HG03521 (cell line): ENCODE measurements at regions not wholly inside any gene's neighbourhood (a gene's known extent, or its start where the extent isn't known, plus 50 kb on each side); places are given as distances from the start of the nearest gene placed in this dataset.
"Not testable (repeated sequence)": the region's sequence is repeated elsewhere in the genome, so short reads cannot be mapped to it uniquely, and the experiment has no call there.

Experiments used
- ATAC-seq: cut with Tn5 transposase; IDR thresholded peaks from one replicate; pipeline ENCODE4 v1.9.1; 2021; ENCODE audit warnings: mild to moderate bottlenecking, moderate library complexity; ENCODE audit not compliant: unreplicated experiment

DNA sequence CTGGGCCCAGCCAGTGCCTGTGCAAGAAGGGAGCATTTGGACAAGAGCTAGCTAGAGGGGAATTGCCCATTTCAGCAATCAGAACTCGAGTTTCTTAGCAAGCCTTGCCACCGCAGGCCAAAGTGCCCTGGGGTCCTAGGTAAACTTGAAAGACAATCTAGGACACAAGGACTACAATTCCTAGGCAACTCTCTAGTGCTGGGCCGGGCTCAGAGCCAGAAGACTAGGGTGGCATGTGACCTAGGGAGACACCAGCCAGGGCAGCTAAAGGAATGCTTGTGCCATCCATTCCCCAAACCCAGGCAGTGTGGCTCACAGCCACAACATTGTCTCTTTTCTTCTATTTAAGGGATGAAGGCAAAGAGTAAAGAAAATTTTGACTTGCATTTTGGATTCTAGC lies 205.0 kb downstream of the BMP4 start:
- no peak for ATAC-seq

DNA sequence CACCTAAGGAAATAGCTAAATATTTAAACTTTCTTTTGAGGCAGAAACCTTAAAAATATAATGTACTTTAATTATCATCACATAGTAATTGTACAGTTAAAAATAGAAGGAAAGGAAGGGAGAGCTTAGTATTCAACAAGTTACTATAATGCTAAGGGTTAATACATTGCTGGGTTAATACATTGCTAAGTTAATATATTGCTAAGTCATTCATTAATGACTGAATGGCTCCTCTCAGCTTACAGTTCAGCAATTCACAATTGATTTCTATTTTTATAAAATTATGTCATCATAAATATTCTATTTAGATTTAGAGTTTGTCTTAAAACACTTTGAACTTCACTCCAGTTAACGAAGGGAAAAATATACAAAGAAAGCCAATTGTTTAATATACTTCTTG lies 207.9 kb downstream of the BMP4 start:
- no peak for ATAC-seq

DNA sequence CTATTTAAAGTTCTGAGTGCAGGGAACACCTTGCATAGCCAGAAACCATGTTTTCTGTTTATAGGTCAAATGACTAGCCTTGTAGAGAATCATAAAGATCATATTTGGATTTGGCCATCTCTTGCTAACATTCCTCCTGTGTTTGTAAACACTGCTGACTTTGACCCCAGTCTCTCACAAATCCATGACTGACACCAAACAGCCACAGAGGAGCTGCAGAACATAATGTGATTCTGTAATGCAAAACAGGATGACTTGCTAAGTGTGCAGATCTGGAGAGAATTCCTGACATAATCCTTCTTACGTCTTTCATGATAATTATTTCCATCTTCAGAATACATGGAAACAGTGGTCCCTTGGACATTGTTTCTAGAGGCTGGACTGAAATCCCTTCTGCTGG lies 211.8 kb downstream of the BMP4 start:
- no peak for ATAC-seq

DNA sequence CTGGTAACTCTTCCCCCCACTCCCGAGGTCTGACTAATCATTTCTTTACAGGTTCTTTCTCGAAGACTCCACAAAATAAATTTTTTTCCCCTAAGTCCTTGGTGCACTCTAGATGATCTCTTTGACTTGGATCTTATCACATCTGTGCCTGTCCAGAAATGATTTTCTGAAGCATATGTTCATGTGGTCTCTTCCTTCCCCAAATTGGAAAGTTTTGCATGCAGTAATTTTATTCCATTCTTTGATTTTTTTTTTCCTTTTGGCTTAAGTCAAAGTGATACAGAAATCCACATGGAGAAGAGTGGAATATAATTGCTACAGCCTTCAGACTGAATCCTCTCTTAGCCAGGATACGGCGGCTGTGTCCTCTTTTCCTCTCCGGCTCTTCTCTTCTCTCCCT lies 213.3 kb downstream of the BMP4 start:
- ATAC-seq: no peak

DNA sequence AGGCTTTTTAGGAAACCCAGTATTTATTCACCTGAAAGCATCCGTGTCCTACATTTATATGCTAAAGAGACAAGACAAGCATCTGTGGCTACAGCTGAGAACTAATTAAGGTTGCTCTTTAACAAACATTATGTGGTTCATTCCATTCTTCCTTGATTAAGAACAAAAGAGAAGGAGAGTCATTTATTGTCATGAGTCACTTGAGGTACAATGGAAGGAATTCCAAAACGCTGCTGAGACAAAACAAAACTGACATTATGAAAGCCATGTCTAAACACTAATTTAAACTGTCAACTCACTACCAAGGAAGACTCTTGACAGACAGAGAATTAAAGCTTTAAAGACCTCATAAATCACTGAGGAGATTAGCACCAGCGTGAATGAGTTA lies 214.4 kb downstream of the BMP4 start:
- no peak for ATAC-seq

DNA sequence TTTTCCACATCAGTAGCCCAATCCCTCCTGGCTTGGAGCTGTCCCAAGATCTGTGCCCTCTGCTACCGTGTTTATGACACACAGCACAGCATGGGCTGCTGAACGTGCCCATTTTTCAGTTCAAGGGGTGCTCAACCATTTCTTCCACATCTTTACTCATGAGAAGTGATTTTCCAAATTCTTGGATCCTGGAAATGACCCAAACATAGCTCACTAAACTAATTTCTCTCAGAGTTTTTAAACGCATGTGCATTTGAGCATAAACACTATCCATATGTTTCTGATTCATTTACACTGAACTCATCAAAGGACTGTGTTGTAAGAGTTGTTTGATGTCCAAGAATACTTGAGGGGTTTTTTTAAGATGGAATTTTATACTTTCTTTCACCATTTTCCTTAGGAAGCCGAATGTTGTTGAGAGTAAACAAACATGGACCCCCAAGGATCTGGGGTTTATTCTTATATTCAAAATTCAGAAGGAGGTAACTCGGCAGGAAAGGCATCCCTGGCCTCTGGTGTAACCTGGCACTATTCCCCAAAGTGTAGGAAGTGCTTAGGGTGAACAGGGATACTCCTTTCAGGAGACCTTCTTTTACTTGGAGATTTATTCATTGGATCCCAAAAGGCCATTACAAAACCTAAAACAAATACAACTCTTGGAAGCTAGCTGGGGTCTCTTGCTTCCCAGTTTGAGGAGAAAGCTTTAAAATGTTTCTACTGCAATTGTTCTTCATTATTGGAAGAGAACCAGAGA lies 215.0 kb downstream of the BMP4 start:
- no peak for ATAC-seq

DNA sequence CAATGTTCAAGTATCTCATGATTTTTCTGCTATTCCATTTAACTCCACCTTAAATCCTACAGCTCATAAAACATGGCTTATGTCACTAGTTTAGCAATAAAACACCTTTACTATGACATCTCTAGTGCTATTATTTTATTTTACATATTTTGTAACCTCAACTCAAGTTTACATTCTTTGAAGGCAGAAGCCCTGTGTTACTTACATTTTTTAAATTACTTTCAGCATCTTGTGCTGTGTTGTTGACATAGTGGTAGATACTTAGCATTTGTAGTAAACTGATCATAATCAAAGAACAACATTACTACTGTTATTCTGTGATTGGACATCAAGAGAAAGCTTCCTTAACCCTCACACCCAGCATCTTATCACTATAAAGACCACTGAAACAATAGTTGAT lies 216.1 kb downstream of the BMP4 start:
- no peak for ATAC-seq

DNA sequence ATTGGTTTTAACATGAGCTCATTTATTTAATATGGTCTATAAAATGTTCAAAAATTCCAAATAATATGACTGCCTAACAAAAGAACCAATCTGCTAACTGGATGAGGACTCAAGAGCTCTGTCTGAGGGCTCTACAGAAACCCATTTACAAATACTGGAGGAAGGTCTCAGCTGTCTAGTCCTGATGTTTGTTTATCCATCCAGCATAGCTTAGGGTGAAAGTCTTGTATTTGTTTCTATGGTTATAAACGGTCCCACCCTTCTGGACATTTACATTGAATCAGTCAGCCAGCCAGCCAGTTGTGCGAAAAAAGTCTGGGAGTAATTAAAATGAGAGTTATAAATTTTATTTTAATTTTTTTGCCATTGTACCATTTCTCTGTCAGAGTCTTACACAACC lies 220.7 kb downstream of the BMP4 start:
- ATAC-seq: no peak

DNA sequence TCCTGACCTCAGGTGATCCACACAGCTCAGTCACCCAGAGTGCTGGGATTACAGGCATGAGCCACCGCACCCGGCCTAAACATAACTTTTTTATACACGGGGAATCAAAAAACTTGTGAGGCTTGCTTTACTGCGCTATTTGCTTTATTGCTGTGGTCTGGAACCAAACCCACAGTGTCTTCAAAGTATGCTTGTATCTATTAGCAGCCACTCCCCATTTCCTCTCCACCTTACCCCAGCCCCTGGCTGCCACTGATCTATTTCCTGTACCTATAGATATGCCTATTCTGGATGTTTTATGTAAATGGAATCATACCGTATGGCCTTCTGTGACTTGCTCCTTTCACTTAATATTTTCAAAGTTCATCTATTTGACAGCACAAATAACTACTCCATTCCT lies 233.4 kb downstream of the BMP4 start:
- no peak for ATAC-seq

DNA sequence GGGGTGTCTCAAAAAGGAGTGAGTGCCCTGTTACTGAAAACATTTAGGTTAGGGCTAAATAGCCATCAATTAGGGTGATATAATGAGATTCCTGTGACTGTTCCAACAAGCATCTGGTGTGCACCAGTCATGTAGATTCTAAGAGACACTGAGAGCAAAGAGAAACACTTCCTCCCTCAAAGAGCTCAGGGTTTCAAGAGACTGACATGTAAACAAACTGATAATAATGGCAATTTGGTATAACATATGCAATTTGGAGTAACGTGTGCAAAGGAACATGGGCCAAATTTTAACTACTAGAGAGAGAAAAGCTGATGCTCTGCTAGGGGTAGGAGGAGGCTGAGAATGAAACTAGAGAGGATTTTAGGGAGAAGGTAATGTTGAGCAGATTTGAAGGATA lies 237.1 kb downstream of the BMP4 start:
- ATAC-seq: no peak

DNA sequence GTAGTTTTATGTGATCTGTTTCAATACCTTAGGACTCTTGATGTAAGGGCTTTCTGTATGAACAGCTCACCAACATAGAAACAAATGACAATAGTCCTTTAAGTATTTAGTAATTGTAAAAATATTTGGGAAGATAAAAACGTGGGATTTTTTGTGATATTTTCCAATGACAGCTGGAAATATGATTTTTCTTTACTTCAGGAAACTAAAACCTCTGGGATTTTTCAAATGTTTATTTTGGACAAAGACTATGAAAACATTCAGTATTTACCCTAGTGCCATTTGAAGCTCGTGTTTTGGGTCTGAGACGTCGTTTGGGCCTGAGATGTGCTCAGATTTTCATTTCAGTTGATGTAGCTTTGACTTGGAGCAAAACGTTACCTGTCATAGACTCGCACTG lies 240.0 kb downstream of the BMP4 start:
- ATAC-seq: no peak

DNA sequence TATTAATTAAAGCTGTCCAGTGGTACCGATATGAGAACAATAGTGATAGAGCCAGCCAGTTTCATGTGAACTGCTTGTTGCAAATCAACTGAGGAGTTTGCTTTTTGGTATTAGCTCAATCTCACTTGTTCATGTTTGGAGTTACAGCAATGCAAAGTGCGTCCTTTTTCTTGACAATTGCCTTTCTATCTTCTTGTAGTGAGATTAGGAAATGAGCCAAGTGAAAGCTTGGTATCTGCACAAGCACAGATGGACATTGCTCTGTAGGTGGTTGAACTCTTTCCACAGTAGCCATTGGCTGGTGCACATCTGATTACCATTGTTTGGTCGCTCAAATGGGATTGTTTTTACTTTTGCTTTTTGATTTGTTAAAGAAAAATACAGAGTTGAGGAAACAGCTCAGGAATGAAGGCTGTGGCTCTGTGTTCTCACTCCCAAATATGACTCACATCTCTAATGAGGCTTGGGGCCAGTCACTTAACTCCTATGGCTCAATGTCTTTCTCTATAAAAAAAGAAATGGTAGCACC lies 241.4 kb downstream of the BMP4 start:
- no peak for ATAC-seq

DNA sequence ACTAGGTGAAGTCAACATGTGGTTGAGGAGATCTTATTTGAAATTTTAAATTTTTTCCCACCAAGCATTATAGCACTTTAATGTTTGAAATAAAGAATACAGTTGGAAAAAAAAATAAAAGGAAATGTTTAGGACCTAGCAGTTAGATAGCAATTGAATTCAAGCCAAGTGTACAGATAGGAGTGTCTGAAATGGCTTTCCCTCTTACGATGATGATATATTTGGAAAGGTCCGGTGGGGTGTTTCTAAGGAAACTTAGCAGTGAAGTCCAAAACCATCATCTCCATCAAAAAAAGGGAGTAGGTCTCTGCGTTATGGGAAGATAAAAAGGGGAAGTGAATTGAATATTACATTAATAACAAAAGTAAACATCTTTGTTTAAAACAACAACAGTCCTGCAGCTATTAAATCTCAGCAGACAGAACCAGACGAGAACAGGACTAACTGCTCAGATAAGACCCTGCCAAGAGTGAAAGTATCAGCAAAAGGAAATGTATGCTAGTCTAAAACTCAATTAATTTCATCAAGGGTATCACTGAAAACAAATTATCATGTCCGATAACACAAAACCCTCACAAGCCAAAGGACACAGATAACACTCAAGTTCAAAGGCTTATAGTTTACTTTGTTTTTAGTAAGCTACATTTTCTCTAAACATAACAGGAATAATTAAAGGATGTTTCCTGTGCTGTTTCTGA lies 242.0 kb downstream of the BMP4 start:
- ATAC-seq: no peak

DNA sequence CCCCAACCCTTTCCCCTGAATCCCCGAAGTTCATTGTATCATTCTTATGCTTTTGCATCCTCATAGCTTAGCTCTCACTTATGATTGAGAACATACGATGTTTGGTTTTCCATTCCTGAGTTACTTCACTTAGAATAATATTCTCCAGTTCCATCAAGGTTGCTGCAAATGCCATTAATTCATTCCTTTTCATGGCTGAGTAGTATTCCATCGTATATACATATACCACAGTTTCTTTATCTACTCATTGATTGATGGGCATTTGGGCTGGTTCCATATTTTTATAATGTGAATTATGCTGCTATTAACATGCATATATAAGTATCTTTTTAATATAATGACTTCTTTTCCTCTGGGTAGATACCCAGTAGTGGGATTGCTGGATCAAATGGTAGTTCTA lies 243.7 kb downstream of the BMP4 start:
- ATAC-seq: not testable (repeated sequence)

DNA sequence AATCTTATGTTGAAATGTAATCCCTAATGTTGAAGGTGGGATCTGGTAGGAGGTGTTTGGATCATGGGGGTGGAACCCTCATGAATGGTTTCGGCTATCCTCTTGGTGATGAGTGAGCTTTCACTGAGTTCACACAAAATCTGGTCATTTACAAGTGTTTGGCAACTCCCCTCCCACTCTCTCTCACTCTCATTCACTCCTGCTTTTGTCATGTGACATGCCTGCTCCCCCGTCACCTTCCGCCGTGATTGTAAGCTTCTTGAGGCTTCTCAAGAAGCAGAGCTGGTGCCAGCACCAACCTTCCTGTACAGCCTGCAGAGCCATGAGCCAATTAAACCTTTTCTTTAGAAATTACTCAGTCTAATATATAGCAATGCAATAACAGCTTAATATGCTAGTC lies 245.4 kb downstream of the BMP4 start:
- ATAC-seq: no peak

DNA sequence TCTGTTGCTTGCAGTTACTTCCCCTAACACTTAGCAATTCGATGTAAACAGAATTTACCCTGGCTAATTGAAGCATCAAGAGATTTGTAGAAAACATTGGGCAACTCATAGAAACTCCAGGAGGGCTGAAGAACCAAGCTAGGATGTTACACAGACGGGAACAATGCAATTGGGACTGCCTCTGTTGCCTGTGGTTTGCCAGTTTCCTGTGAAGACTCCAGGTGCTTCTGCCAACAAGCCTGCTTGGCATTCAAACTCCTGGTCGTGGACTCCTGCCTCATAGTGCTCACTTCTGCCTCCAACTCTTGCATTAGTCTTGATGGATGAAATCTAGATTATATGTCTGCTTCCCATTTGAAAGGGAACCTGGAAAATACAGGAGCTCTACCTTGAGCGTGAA lies 246.0 kb downstream of the BMP4 start:
- no peak for ATAC-seq

DNA sequence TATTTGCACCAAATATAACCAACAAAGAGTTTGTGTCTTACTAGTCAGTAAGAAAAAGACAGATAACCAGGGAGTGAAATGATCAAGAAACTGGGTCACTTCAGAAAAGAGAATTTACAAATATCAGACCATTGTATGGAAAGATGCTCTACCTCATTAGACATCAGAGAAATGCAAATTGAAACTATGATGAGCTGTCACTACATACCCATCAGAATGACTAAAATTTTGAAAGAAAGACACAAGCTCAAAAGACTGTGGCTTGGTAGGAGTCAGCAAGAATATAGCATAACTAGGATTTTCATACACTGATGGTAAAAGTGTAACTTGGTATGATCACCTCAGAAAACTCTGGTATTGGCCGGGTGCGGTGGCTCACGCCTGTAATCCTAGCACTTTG lies 247.2 kb downstream of the BMP4 start:
- ATAC-seq: no peak

DNA sequence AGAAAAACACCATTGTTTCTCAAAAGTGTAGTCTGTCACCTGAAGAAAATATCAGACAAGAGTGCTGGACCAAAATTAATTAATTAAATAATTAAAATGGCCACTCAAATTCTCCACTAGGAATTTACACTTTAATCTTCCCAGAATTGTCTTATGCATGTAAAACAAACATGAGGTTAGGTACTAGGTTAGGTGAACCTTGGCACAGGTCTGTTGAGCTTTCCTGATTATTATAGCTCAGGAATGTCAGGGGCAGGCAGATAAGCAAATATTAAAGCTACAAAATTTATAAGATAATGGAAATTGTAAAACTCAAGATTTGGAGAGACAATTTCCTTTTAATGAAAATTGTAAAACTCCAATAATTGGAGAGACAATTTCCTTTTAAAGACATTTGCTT lies 253.2 kb downstream of the BMP4 start:
- no peak for ATAC-seq

DNA sequence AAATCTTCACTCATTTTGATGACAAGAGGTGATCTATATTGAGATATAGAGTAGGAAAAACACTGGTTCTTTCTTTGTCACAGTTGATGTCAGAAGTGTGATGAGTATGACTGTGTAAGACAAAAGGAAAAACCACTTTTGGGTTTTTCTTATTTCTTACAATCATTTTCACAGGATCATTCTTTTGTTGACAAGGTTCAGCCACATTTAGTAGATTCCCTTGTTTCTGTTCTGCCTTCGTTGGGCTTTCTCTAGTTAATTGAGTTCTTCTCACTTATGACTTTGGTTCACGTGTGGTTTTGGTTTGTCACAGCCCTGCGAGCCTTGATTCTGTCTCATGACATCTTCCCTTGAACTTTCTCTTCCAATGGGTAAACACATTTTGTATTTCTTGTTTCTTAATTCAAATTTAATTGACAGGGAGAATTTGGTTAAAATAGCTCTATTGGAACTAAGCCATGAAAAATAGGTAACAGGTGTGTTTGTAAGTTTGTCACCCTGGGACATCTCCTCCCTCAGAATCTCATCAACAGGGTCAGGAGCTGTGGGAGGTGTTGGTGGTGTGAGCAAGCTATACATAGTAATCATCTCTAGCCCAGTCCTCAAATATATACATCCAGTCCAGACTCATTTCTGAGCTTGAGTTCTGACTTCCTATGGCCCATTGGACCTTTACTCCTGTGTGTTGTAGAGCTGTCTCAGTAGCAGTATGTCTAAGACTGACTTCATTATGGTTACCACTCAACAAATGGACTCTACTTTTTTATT lies 255.3 kb downstream of the BMP4 start:
- ATAC-seq: no peak

DNA sequence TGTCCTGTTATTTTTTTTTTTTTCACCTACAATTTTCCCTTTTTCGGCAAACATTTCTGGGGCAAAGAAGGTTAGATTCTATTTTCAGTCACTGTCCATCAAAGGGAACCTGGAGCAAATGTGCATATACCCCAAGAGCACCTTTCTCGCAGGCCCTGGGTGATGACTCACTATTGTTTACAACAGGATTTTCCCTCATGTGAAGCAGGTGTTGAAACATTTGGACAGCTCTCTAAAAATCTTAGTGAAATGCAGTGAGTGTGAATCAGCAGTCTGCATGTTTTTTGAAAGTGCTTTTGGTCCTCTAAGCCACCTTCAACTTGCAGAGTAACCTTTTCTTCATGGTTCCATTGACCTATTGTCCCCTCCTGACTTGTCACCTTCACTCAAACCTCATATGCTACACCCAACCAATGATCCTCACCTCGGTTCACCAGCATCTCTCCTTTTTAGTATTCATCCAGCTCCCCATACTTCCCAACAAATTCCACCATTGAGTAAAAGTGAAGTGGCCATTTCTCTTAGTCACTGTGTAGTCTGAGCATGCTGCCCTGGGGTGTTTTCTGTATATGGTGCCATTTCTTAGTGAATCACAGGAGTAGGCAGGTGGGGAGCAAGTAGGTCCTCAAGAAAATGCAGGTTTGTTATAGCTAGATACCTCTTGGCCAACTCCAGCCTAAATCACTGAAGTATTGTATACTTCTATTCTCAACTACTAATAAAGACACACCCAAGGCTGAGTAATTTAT lies 260.2 kb downstream of the BMP4 start:
- no peak for ATAC-seq

DNA sequence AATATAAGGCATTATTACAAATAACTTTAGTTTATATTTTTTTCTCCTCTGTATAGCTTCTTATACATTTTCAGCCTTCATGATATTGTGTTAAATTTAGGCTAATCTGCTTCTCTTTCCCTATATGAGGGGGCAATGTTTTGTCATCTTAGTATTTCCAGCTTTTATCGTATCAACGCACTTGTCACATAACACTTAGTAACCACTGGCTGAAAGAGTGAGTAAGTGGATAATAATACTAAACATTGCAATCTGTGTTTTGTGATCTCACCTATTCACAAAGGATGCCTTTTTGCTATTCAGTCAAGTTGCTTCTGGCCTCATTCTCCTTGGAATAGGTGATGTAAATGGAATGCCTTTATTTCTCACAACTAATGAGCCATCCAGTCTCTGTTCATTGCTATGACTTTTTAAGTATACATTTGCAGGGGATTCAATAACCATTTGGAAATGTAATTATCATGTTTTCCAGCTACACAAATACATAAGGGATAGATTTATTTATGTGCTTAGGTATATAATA lies 260.9 kb downstream of the BMP4 start:
- no peak for ATAC-seq
